Testis (tissue), 2 donors: ENCODE measurements at regions not wholly inside any gene's neighbourhood (a gene's known extent, or its start where the extent isn't known, plus 50 kb on each side); places are given as distances from the start of the nearest gene placed in this dataset.

ENCODE experiments used
- DNase-seq: peaks from one replicate; pipeline ENCODE4 v3.0.0-alpha.2; 2019
- H3K27ac ChIP-seq, 2 donors: fragments of 200-600 bp; sonication (generic); one replicate each; pipeline ENCODE4 v1.5.1; 2019
- H3K27me3 ChIP-seq: fragments of 200-600 bp; sonication (generic); one replicate; pipeline ENCODE4 v1.5.1; 2019
- H3K36me3 ChIP-seq: fragments of 200-600 bp; sonication (generic); one replicate; pipeline ENCODE4 v1.5.1; 2017; ENCODE audit warnings: low read depth; ENCODE audit errors: missing control alignments
- H3K4me1 ChIP-seq: fragments of 200-600 bp; sonication (generic); one replicate; pipeline ENCODE4 v1.5.1; 2019
- H3K4me3 ChIP-seq, 2 donors: fragments of 200-600 bp; sonication (generic); one replicate each; pipeline ENCODE4 v1.5.1; 2017 to 2019
- H3K9me3 ChIP-seq: fragments of 200-600 bp; sonication (generic); one replicate; pipeline ENCODE4 v1.5.1; 2017
- CTCF ChIP-seq, 3 experiments: fragments of 450-650 bp in 2 of 3; fragments of 200-600 bp in 1 of 3; sonication (generic) in 1 of 3; IDR thresholded peaks; one replicate each; pipeline ENCODE4 v1.5.1; 2016 to 2019; ENCODE audit warnings: antibody characterized with exemption in 3 of 3, mild to moderate bottlenecking in 2 of 3, moderate library complexity in 1 of 3
- POLR2A ChIP-seq: fragments of 450-650 bp; IDR thresholded peaks from one replicate; pipeline ENCODE4 v1.6.1; 2017; ENCODE audit warnings: antibody characterized with exemption, mild to moderate bottlenecking, moderate library complexity
- WGBS, 2 donors: methylation state at CpG; one replicate each; pipeline ENCODE4 v1.1.5; 2018; 5-methylcytosine and 5-hydroxymethylcytosine counted together
- intact Hi-C: fragments of 100-400 bp; cut with DNase I; formaldehyde crosslinking; loops from one replicate; pipeline ENCODE4 v1.15.1; 2023; ENCODE audit warnings: low total_unique reads

- H3K27ac ChIP-seq = no peak overlapping the region
- intact Hi-C loops = no loop called here
- TF ChIP-seq CTCF (IDR thresholded peaks at IDR 0.05) (no peak), POLR2A (no peak)
- H3K9me3 ChIP-seq = no peaks in the 10 kb centered on the region
- H3K4me1 ChIP-seq = no peaks in the 10 kb centered on the region
- H3K36me3 ChIP-seq = no peaks in the 10 kb centered on the region
- no peak overlapping the region for H3K4me3 ChIP-seq
- H3K27me3 ChIP-seq = no peaks in the 10 kb centered on the region
- DNase-seq = no peak
Observed at GRCh38 chr1:187759825-187760333, 931.1 kb downstream of the PLA2G4A start.

- no peak for TF ChIP-seq POLR2A
- no peak for TF ChIP-seq CTCF (IDR thresholded peaks at IDR 0.05)
- no peak for DNase-seq
- Histone ChIP-seq H3K27ac (no peak overlapping the region), H3K4me1 (no peaks in the 10 kb centered on the region), H3K4me3 (no peak overlapping the region), H3K36me3 (no peaks in the 10 kb centered on the region), H3K9me3 (no peaks in the 10 kb centered on the region), H3K27me3 (no peaks in the 10 kb centered on the region)
- 43% methylated on average over 5 of the region's 5 CpGs for WGBS, 2 donors
- intact Hi-C loops = no loop called here
Observed at GRCh38 chr1:187762118-187762517, 933.4 kb downstream of the PLA2G4A start.

GRCh38 chr1:187763465-187763864, 934.7 kb downstream of the PLA2G4A start:
- no peaks in the 10 kb centered on the region for H3K27me3 ChIP-seq
- H3K36me3 ChIP-seq = no peaks in the 10 kb centered on the region
- TF ChIP-seq POLR2A (no peak), CTCF (IDR thresholded peaks at IDR 0.05) (no peak)
- intact Hi-C loops = no loop called here
- no peak overlapping the region for H3K27ac ChIP-seq
- DNase-seq = no peak
- H3K4me1 ChIP-seq = no peaks in the 10 kb centered on the region
- no peaks in the 10 kb centered on the region for H3K9me3 ChIP-seq
- no peak overlapping the region for H3K4me3 ChIP-seq

- Histone ChIP-seq H3K4me1 (no peaks in the 10 kb centered on the region), H3K36me3 (no peaks in the 10 kb centered on the region), H3K4me3 (no peak overlapping the region), H3K27ac (no peak overlapping the region), H3K27me3 (no peaks in the 10 kb centered on the region), H3K9me3 (no peaks in the 10 kb centered on the region)
- intact Hi-C loops = no loop called here
- DNase-seq = no peak
- WGBS, 2 donors = 62 to 79% methylated on average over 4 of the region's 4 CpGs
- TF ChIP-seq POLR2A (no peak), CTCF (IDR thresholded peaks at IDR 0.05) (no peak)
Observed at GRCh38 chr1:187763976-187764375, 935.2 kb downstream of the PLA2G4A start.

- 56 to 61% methylated on average over 2 of the region's 2 CpGs for WGBS, 2 donors
- H3K9me3 ChIP-seq = no peaks in the 10 kb centered on the region
- no peak overlapping the region for H3K4me3 ChIP-seq
- intact Hi-C loops = no loop called here
- TF ChIP-seq POLR2A (no peak), CTCF (IDR thresholded peaks at IDR 0.05) (no peak)
- H3K27ac ChIP-seq = no peak overlapping the region
- H3K4me1 ChIP-seq = no peaks in the 10 kb centered on the region
- H3K36me3 ChIP-seq = no peaks in the 10 kb centered on the region
- no peaks in the 10 kb centered on the region for H3K27me3 ChIP-seq
- no peak for DNase-seq
Observed at GRCh38 chr1:187771396-187771795, 942.6 kb downstream of the PLA2G4A start.
